ENCODE measurements at regions not wholly inside any gene's neighbourhood (a gene's known extent, or its start where the extent isn't known, plus 50 kb on each side); places are given as distances from the start of the nearest gene placed in this dataset.

GRCh38 chr3:13173186-13173585, 100.0 kb upstream of the IQSEC1 start:
- no peak overlapping the region for H3K4me3 ChIP-seq (replicated peaks in 1 of 2; ENCODE audit: low read depth in 2 of 2, low read length in 2 of 2)
- no peak for DNase-seq (ENCODE audit: low read depth in 2 of 2)
- no peak for TF ChIP-seq CTCF (IDR thresholded peaks at IDR 0.05; ENCODE audit: low read depth, low read length)

DNA sequence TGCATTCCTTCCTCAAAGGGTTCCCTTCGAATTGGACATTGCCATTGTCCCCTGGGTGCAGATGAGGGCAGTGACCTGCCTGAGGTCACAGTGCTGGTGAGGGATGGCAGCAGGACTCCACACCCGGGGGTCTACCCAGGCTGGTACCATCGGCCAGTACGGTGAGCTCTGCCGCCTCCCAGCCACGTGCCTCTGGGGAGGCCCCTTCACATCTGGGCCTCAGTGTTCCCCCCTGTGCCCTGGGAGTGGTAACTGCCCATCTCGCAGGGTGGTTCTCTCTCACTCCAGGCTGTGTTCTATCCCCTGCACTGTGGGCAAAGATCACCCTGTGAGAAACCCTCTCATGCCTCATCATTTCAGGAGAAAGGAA, 99.4 kb upstream of the IQSEC1 start:
- TF ChIP-seq CTCF (IDR thresholded peaks at IDR 0.05; ENCODE audit: low read depth, low read length), result no peak
- H3K4me3 ChIP-seq (replicated peaks in 1 of 2; ENCODE audit: low read depth in 2 of 2, low read length in 2 of 2), result no peak overlapping the region
- DNase-seq (ENCODE audit: low read depth in 2 of 2), result no peak

GRCh38 chr3:13171704-13172643, 98.7 kb upstream of the IQSEC1 start:
- TF ChIP-seq CTCF (IDR thresholded peaks at IDR 0.05; ENCODE audit: low read depth, low read length), result no peak
- no peak overlapping the region for H3K4me3 ChIP-seq (replicated peaks in 1 of 2; ENCODE audit: low read depth in 2 of 2, low read length in 2 of 2)

GRCh38 chr3:13170317-13170716, 97.1 kb upstream of the IQSEC1 start:
- no peak for TF ChIP-seq CTCF (IDR thresholded peaks at IDR 0.05; ENCODE audit: low read depth, low read length)
- H3K4me3 ChIP-seq (replicated peaks in 1 of 2; ENCODE audit: low read depth in 2 of 2, low read length in 2 of 2), result no peak overlapping the region
- DNase-seq (ENCODE audit: low read depth in 2 of 2), result no peak

More at GRCh38 chr3:13171704-13172643, 98.7 kb upstream of the IQSEC1 start:
- DNase-seq (ENCODE audit: low read depth in 2 of 2), result no peak

- no peak for TF ChIP-seq CTCF (IDR thresholded peaks at IDR 0.05; ENCODE audit: low read depth, low read length)
- no peak overlapping the region for H3K4me3 ChIP-seq (replicated peaks in 1 of 2; ENCODE audit: low read depth in 2 of 2, low read length in 2 of 2)
- no peak for DNase-seq (ENCODE audit: low read depth in 2 of 2)
Observed at GRCh38 chr3:13168391-13168790, 95.2 kb upstream of the IQSEC1 start.

DNA sequence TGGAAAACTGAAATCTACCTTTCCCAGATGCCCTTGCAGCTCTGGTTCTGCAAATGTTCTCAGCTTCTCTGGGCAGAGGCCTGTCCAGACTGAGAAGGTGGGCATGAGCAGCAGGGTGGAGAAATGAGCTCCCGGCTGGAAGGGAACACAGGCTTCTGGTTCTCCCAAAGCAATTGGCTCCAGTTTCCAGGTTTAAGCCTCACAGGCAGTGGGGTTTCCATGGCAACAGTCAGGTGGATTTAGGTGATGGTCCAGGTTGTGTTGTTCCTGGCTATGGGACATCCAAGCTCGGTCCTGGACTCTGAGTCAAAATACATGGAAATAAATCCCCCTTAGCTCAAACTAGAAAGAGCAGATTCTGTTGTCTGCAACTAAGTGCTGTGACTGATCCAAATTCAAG, 94.6 kb upstream of the IQSEC1 start:
- no peak overlapping the region for H3K4me3 ChIP-seq (replicated peaks in 1 of 2; ENCODE audit: low read depth in 2 of 2, low read length in 2 of 2)
- DNase-seq (ENCODE audit: low read depth in 2 of 2), result no peak
- no peak for TF ChIP-seq CTCF (IDR thresholded peaks at IDR 0.05; ENCODE audit: low read depth, low read length)
